ENCODE measurements at regions not wholly inside any gene's neighbourhood (a gene's known extent, or its start where the extent isn't known, plus 50 kb on each side); places are given as distances from the start of the nearest gene placed in this dataset.

DNA sequence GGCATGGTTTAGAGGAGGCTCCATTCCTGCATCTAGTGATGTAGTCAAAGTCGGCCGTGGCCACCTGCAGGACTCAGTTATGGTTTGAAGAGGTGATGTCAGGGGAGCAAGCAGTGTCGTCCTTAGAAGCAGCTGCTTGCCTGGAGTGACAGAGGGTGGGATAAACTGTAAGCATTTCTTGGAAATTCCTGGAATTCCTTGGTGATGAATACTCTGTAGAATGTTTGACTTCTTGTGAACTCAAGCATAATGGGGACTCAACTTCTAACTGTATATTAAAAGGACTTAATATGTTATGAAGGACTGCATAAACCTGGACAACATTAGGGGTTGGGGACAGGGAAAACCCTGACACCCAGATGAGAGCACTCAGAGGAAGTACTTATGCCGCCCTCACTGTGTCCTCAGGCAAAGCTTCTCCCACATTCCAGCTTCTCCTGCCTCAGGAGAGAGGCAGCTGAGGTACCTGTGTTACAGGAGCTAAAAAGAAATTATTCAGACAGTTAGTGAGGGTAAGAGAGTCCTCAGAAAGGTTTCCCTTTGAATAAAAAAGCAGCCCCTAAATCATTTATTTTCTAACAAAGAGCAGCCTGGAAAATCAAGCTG, 459.9 kb upstream of the CELF4 start:
- Histone ChIP-seq H3K27me3 (ENCODE audit: control insufficient read depth in 4 of 4, insufficient read depth in 4 of 4, low read length in 3 of 4) (no peaks in the 10 kb centered on the region), H3K36me3 (ENCODE audit: control insufficient read depth in 4 of 4, insufficient read depth in 3 of 4, low read depth in 1 of 4, low read length in 3 of 4) (no peaks in the 10 kb centered on the region), H3K4me3 (ENCODE audit: low read depth in 1 of 3, low read length in 3 of 3) (no peak overlapping the region), H3K27ac (ENCODE audit: low read depth in 1 of 2, low read length in 2 of 2) (no peak overlapping the region), H3K9me3 (ENCODE audit: control insufficient read depth in 4 of 4, low read length in 3 of 4) (no peaks in the 10 kb centered on the region), H3K9ac (ENCODE audit: low read depth in 1 of 2, low read length in 2 of 2) (no peak overlapping the region), H3K4me1 (ENCODE audit: control insufficient read depth in 4 of 4, insufficient read depth in 4 of 4, low read length in 3 of 4) (no peaks in the 10 kb centered on the region)
- no peak for DNase-seq (ENCODE audit: low spot score)
- TF ChIP-seq RXRA (IDR thresholded peaks at IDR 0.05) = no peak
- TF ChIP-seq REST (IDR thresholded peaks at IDR 0.05) = no peak
- no peak for TF ChIP-seq FOXA2 (IDR thresholded peaks at IDR 0.05)
- no peak for TF ChIP-seq NR2F2 (IDR thresholded peaks at IDR 0.05)
- no peak for TF ChIP-seq GABPA (IDR thresholded peaks at IDR 0.05 in 1 of 2, conservative IDR thresholded peaks at IDR 0.05 in 1 of 2)
- TF ChIP-seq ZBTB33 (IDR thresholded peaks at IDR 0.05) = no peak
- TF ChIP-seq, protein P1, sequence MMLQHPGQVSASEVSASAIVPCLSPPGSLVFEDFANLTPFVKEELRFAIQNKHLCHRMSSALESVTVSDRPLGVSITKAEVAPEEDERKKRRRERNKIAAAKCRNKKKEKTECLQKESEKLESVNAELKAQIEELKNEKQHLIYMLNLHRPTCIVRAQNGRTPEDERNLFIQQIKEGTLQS (IDR thresholded peaks at IDR 0.05) = no peak
- TF ChIP-seq HNF4G (IDR thresholded peaks at IDR 0.05) = no peak
- no peak for TF ChIP-seq RAD21 (IDR thresholded peaks at IDR 0.05)
- WGBS = 58% methylated on average over 4 of the region's 4 CpGs

- Histone ChIP-seq H3K9ac (ENCODE audit: low read depth in 1 of 2, low read length in 2 of 2) (no peak overlapping the region), H3K4me3 (ENCODE audit: low read depth in 1 of 3, low read length in 3 of 3) (no peak overlapping the region), H3K27me3 (ENCODE audit: control insufficient read depth in 4 of 4, insufficient read depth in 4 of 4, low read length in 3 of 4) (no peaks in the 10 kb centered on the region), H3K9me3 (ENCODE audit: control insufficient read depth in 4 of 4, low read length in 3 of 4) (peaks cover 0 to 3% (median 0%) of the 10 kb centered on the region in 4 donors), H3K27ac (ENCODE audit: low read depth in 1 of 2, low read length in 2 of 2) (no peak overlapping the region), H3K4me1 (ENCODE audit: control insufficient read depth in 4 of 4, insufficient read depth in 4 of 4, low read length in 3 of 4) (no peaks in the 10 kb centered on the region), H3K36me3 (ENCODE audit: control insufficient read depth in 4 of 4, insufficient read depth in 3 of 4, low read depth in 1 of 4, low read length in 3 of 4) (no peaks in the 10 kb centered on the region)
- DNase-seq (ENCODE audit: low spot score) = no peak
- 66% methylated on average over 2 of the region's 2 CpGs for WGBS
- TF ChIP-seq HNF4G (IDR thresholded peaks at IDR 0.05) (no peak), SP1 (IDR thresholded peaks at IDR 0.05) (no peak), NR2F2 (IDR thresholded peaks at IDR 0.05) (no peak), ZBTB33 (IDR thresholded peaks at IDR 0.05) (no peak)
- TF ChIP-seq, protein P1 (IDR thresholded peaks at IDR 0.05) = no peak
Observed at GRCh38 chr18:38023871-38024270, 458.3 kb upstream of the CELF4 start.

Measured in liver (tissue), 7 donors.